GM23338 (cell line): ENCODE measurements at regions not wholly inside any gene's neighbourhood (a gene's known extent, or its start where the extent isn't known, plus 50 kb on each side); places are given as distances from the start of the nearest gene placed in this dataset.

Experiments
- ATAC-seq: fragments of 200-7000 bp; cut with Tn5 transposase; 3 replicates; pipeline ENCODE4 v1.9.1; 2020
- DNase-seq: peaks from one replicate; pipeline ENCODE4 v3.0.0-alpha.2; 2015; ENCODE audit warnings: low spot score
- H2AFZ ChIP-seq: fragments of 200-600 bp; sonication (generic); 2 replicates; pipeline ENCODE4 v1.8.0; 2016; ENCODE audit warnings: antibody characterized with exemption, mild to moderate bottlenecking, moderate library complexity
- H3F3A ChIP-seq: fragments of 200-600 bp; sonication (generic); replicated peaks from 2 replicates; pipeline ENCODE4 v1.8.0; 2017; ENCODE audit warnings: antibody characterized with exemption, mixed run types, low read depth
- H3K27ac ChIP-seq: fragments of 200-600 bp; sonication (generic); 2 replicates; pipeline ENCODE4 v1.6.1; 2016; ENCODE audit warnings: low read depth
- H3K27me3 ChIP-seq: fragments of 200-600 bp; sonication (generic); 2 replicates; pipeline ENCODE4 v1.8.0; 2016; ENCODE audit warnings: mild to moderate bottlenecking, mixed run types, moderate library complexity; ENCODE audit not compliant: insufficient read depth
- H3K36me3 ChIP-seq: fragments of 200-600 bp; sonication (generic); 2 replicates; pipeline ENCODE4 v1.8.0; 2016; ENCODE audit warnings: mild to moderate bottlenecking; ENCODE audit not compliant: insufficient read depth
- H3K4me1 ChIP-seq: fragments of 200-600 bp; sonication (generic); 2 replicates; pipeline ENCODE4 v1.8.0; 2016; ENCODE audit warnings: mild to moderate bottlenecking, moderate library complexity; ENCODE audit not compliant: insufficient read depth
- H3K4me2 ChIP-seq: fragments of 200-600 bp; sonication (generic); 2 replicates; pipeline ENCODE4 v1.7.1; 2017; ENCODE audit warnings: mixed run types
- H3K4me3 ChIP-seq: fragments of 200-600 bp; sonication (generic); 2 replicates; pipeline ENCODE4 v1.6.1; 2016; ENCODE audit warnings: mixed run types
- H3K79me2 ChIP-seq: fragments of 200-600 bp; sonication (generic); replicated peaks from 2 replicates; pipeline ENCODE4 v1.8.0; 2017; ENCODE audit warnings: mild to moderate bottlenecking; ENCODE audit not compliant: insufficient read depth
- H3K9me2 ChIP-seq: fragments of 200-600 bp; sonication (generic); 2 replicates; pipeline ENCODE4 v1.8.0; 2017; ENCODE audit not compliant: insufficient read depth
- H4K20me1 ChIP-seq: fragments of 200-600 bp; sonication (generic); replicated peaks from 2 replicates; pipeline ENCODE4 v1.8.0; 2017; ENCODE audit warnings: mild to moderate bottlenecking; ENCODE audit not compliant: insufficient read depth
- H3K27ac Mint-ChIP-seq: 2 replicates; pipeline ENCODE4 v1.8.0; 2020; ENCODE audit warnings: inconsistent platforms, mild to moderate bottlenecking, moderate library complexity, mixed read lengths
- H3K27me3 Mint-ChIP-seq: 3 replicates; pipeline ENCODE4 v1.8.0; 2022; ENCODE audit warnings: low read depth, mild to moderate bottlenecking, moderate library complexity, mixed read lengths, inconsistent platforms; ENCODE audit not compliant: insufficient read depth, poor library complexity
- H3K36me3 Mint-ChIP-seq: 3 replicates; pipeline ENCODE4 v1.8.0; 2021; ENCODE audit warnings: low read depth, mild to moderate bottlenecking, inconsistent platforms, moderate library complexity, mixed read lengths
- H3K4me1 Mint-ChIP-seq: 3 replicates; pipeline ENCODE4 v1.8.0; 2020; ENCODE audit warnings: mild to moderate bottlenecking, inconsistent platforms, mixed read lengths
- H3K4me3 Mint-ChIP-seq: 3 replicates; pipeline ENCODE4 v1.8.0; 2021; ENCODE audit warnings: moderate library complexity, mild to moderate bottlenecking, inconsistent platforms, mixed read lengths
- H3K9me3 Mint-ChIP-seq: 3 replicates; pipeline ENCODE4 v1.8.0; 2020; ENCODE audit warnings: moderate library complexity, mild to moderate bottlenecking, inconsistent platforms, mixed read lengths
- CREB1 ChIP-seq: fragments of 250-450 bp; sonication (Bioruptor Pico); IDR thresholded peaks from 2 replicates; pipeline ENCODE4 v1.5.0; 2020; ENCODE audit warnings: low read depth, mild to moderate bottlenecking, moderate library complexity
- EZH2 ChIP-seq: fragments of 200-600 bp; sonication (generic); IDR thresholded peaks from one replicate; pipeline ENCODE4 v1.8.0; 2017; ENCODE audit warnings: antibody characterized with exemption, mild to moderate bottlenecking, low read depth; ENCODE audit not compliant: unreplicated experiment
- EZH2phosphoT487 ChIP-seq: fragments of 200-600 bp; sonication (generic); IDR thresholded peaks from one replicate; pipeline ENCODE4 v1.8.1; 2018; ENCODE audit warnings: antibody characterized with exemption; ENCODE audit not compliant: unreplicated experiment
- JUNB ChIP-seq: IDR thresholded peaks from one replicate; pipeline ENCODE4 v1.6.1; 2016; ENCODE audit warnings: antibody characterized with exemption; ENCODE audit not compliant: unreplicated experiment
- NANOG ChIP-seq: IDR thresholded peaks from 2 replicates; pipeline ENCODE4 v1.6.1; 2016; ENCODE audit warnings: antibody characterized with exemption, borderline replicate concordance
- POLR2AphosphoS5 ChIP-seq: IDR thresholded peaks from 2 replicates; pipeline ENCODE4 v1.6.1; 2016; ENCODE audit warnings: antibody characterized with exemption, low read depth
- STAT1 ChIP-seq: IDR thresholded peaks from one replicate; pipeline ENCODE4 v1.6.1; 2016; ENCODE audit warnings: antibody characterized with exemption; ENCODE audit not compliant: unreplicated experiment
- ZNF114 ChIP-seq: fragments of 250-450 bp; sonication (Bioruptor Pico); IDR thresholded peaks from 2 replicates; pipeline ENCODE4 v1.5.0; 2020; ENCODE audit warnings: mild to moderate bottlenecking, moderate library complexity
- ZNF331 ChIP-seq: fragments of 250-450 bp; sonication (Bioruptor Pico); IDR thresholded peaks from 2 replicates; pipeline ENCODE4 v1.5.0; 2020; ENCODE audit warnings: low read depth, mild to moderate bottlenecking, moderate library complexity
- TF ChIP-seq, protein P1 (sequence below): IDR thresholded peaks from 2 replicates; pipeline ENCODE4 v1.6.1; 2016; ENCODE audit warnings: antibody characterized with exemption
- TF ChIP-seq, protein P2 (sequence below), 2 experiments: fragments of 200-600 bp in 1 of 2; sonication (generic) in 1 of 2; conservative IDR thresholded peaks; 2 replicates each; pipeline versions ENCODE4 v1.5.1 to v1.6.1; 2016 to 2017; ENCODE audit warnings: antibody characterized with exemption in 2 of 2, low read depth in 2 of 2, mild to moderate bottlenecking in 2 of 2, moderate library complexity in 1 of 2
- TF ChIP-seq, protein P3 (sequence below): fragments of 250-450 bp; sonication (Bioruptor Pico); IDR thresholded peaks from 2 replicates; pipeline ENCODE4 v1.5.0; 2020; ENCODE audit warnings: mild to moderate bottlenecking, moderate library complexity
- TF ChIP-seq, protein P4 (sequence below): IDR thresholded peaks from one replicate; pipeline ENCODE4 v1.6.1; 2018; ENCODE audit warnings: antibody characterized with exemption; ENCODE audit not compliant: unreplicated experiment

DNA sequence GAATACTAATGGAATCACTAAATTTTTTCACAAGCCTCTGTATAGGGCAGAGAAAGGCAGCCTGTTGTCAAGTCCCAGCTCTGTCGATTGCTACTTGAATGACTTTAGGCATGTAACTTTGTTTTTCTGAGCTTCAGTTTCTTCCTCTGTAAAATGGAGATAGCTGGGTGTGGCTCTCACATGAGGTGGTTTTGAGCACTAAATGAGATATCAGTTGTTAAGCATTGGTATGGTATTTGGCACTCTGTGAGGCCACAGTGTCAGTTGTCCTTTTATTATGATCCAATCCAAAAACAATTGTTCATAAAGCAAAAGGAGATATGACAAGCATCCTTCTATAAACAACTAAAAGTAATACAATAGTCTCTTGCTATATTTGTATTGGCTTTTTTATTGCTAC, 120.6 kb downstream of the DUSP6 start:
- no peak overlapping the region for H2AFZ ChIP-seq
- no peak overlapping the region for H3K4me3 ChIP-seq
- H3K27ac ChIP-seq, result no peak overlapping the region
- no peak overlapping the region for H3K27ac Mint-ChIP-seq
- H3K4me1 Mint-ChIP-seq, result peaks cover 25% of the 10 kb centered on the region
- H3K36me3 Mint-ChIP-seq, result no peaks in the 10 kb centered on the region; the same call in 2 of the 3 replicates
- H3F3A ChIP-seq, result no peaks in the 10 kb centered on the region
- no peak for ATAC-seq
- no peaks in the 10 kb centered on the region for H4K20me1 ChIP-seq
- no peaks in the 10 kb centered on the region; the same call in 1 of the 2 replicates for H3K9me2 ChIP-seq
- H3K27me3 ChIP-seq, result no peaks in the 10 kb centered on the region
- no peak for TF ChIP-seq EZH2
- TF ChIP-seq ZNF331 (CRISPR knock-in tag), result no peak
- no peak for TF ChIP-seq STAT1
- no peak for TF ChIP-seq POLR2AphosphoS5
- no peak for TF ChIP-seq NANOG
- TF ChIP-seq ZNF114, result no peak
- no peak for TF ChIP-seq CREB1
- TF ChIP-seq, protein P1, sequence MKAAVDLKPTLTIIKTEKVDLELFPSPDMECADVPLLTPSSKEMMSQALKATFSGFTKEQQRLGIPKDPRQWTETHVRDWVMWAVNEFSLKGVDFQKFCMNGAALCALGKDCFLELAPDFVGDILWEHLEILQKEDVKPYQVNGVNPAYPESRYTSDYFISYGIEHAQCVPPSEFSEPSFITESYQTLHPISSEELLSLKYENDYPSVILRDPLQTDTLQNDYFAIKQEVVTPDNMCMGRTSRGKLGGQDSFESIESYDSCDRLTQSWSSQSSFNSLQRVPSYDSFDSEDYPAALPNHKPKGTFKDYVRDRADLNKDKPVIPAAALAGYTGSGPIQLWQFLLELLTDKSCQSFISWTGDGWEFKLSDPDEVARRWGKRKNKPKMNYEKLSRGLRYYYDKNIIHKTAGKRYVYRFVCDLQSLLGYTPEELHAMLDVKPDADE, result no peak
- no peak for TF ChIP-seq JUNB
- TF ChIP-seq EZH2phosphoT487, result no peak
- TF ChIP-seq, protein P2, sequence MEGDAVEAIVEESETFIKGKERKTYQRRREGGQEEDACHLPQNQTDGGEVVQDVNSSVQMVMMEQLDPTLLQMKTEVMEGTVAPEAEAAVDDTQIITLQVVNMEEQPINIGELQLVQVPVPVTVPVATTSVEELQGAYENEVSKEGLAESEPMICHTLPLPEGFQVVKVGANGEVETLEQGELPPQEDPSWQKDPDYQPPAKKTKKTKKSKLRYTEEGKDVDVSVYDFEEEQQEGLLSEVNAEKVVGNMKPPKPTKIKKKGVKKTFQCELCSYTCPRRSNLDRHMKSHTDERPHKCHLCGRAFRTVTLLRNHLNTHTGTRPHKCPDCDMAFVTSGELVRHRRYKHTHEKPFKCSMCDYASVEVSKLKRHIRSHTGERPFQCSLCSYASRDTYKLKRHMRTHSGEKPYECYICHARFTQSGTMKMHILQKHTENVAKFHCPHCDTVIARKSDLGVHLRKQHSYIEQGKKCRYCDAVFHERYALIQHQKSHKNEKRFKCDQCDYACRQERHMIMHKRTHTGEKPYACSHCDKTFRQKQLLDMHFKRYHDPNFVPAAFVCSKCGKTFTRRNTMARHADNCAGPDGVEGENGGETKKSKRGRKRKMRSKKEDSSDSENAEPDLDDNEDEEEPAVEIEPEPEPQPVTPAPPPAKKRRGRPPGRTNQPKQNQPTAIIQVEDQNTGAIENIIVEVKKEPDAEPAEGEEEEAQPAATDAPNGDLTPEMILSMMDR (conservative IDR thresholded peaks at IDR 0.05; ENCODE audit: low read depth in 2 of 2), result no peak
- TF ChIP-seq, protein P3, sequence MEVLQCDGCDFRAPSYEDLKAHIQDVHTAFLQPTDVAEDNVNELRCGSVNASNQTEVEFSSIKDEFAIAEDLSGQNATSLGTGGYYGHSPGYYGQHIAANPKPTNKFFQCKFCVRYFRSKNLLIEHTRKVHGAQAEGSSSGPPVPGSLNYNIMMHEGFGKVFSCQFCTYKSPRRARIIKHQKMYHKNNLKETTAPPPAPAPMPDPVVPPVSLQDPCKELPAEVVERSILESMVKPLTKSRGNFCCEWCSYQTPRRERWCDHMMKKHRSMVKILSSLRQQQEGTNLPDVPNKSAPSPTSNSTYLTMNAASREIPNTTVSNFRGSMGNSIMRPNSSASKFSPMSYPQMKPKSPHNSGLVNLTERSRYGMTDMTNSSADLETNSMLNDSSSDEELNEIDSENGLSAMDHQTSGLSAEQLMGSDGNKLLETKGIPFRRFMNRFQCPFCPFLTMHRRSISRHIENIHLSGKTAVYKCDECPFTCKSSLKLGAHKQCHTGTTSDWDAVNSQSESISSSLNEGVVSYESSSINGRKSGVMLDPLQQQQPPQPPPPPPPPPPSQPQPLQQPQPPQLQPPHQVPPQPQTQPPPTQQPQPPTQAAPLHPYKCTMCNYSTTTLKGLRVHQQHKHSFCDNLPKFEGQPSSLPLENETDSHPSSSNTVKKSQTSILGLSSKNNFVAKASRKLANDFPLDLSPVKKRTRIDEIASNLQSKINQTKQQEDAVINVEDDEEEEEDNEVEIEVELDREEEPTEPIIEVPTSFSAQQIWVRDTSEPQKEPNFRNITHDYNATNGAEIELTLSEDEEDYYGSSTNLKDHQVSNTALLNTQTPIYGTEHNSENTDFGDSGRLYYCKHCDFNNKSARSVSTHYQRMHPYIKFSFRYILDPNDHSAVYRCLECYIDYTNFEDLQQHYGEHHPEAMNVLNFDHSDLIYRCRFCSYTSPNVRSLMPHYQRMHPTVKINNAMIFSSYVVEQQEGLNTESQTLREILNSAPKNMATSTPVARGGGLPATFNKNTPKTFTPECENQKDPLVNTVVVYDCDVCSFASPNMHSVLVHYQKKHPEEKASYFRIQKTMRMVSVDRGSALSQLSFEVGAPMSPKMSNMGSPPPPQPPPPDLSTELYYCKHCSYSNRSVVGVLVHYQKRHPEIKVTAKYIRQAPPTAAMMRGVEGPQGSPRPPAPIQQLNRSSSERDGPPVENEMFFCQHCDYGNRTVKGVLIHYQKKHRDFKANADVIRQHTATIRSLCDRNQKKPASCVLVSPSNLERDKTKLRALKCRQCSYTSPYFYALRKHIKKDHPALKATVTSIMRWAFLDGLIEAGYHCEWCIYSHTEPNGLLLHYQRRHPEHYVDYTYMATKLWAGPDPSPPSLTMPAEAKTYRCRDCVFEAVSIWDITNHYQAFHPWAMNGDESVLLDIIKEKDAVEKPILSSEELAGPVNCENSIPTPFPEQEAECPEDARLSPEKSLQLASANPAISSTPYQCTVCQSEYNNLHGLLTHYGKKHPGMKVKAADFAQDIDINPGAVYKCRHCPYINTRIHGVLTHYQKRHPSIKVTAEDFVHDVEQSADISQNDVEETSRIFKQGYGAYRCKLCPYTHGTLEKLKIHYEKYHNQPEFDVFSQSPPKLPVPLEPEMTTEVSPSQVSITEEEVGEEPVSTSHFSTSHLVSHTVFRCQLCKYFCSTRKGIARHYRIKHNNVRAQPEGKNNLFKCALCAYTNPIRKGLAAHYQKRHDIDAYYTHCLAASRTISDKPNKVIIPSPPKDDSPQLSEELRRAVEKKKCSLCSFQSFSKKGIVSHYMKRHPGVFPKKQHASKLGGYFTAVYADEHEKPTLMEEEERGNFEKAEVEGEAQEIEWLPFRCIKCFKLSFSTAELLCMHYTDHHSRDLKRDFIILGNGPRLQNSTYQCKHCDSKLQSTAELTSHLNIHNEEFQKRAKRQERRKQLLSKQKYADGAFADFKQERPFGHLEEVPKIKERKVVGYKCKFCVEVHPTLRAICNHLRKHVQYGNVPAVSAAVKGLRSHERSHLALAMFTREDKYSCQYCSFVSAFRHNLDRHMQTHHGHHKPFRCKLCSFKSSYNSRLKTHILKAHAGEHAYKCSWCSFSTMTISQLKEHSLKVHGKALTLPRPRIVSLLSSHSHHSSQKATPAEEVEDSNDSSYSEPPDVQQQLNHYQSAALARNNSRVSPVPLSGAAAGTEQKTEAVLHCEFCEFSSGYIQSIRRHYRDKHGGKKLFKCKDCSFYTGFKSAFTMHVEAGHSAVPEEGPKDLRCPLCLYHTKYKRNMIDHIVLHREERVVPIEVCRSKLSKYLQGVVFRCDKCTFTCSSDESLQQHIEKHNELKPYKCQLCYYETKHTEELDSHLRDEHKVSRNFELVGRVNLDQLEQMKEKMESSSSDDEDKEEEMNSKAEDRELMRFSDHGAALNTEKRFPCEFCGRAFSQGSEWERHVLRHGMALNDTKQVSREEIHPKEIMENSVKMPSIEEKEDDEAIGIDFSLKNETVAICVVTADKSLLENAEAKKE (CRISPR knock-in tag), result no peak
- TF ChIP-seq, protein P4, sequence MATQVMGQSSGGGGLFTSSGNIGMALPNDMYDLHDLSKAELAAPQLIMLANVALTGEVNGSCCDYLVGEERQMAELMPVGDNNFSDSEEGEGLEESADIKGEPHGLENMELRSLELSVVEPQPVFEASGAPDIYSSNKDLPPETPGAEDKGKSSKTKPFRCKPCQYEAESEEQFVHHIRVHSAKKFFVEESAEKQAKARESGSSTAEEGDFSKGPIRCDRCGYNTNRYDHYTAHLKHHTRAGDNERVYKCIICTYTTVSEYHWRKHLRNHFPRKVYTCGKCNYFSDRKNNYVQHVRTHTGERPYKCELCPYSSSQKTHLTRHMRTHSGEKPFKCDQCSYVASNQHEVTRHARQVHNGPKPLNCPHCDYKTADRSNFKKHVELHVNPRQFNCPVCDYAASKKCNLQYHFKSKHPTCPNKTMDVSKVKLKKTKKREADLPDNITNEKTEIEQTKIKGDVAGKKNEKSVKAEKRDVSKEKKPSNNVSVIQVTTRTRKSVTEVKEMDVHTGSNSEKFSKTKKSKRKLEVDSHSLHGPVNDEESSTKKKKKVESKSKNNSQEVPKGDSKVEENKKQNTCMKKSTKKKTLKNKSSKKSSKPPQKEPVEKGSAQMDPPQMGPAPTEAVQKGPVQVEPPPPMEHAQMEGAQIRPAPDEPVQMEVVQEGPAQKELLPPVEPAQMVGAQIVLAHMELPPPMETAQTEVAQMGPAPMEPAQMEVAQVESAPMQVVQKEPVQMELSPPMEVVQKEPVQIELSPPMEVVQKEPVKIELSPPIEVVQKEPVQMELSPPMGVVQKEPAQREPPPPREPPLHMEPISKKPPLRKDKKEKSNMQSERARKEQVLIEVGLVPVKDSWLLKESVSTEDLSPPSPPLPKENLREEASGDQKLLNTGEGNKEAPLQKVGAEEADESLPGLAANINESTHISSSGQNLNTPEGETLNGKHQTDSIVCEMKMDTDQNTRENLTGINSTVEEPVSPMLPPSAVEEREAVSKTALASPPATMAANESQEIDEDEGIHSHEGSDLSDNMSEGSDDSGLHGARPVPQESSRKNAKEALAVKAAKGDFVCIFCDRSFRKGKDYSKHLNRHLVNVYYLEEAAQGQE, result no peak
- peaks cover 22% of the 10 kb centered on the region for H3K4me1 ChIP-seq
- H3K36me3 ChIP-seq, result no peaks in the 10 kb centered on the region; the same call in 1 of the 2 replicates
- H3K4me2 ChIP-seq, result no peak overlapping the region
- no peaks in the 10 kb centered on the region for H3K79me2 ChIP-seq
- H3K4me3 Mint-ChIP-seq, result no peak overlapping the region
- H3K27me3 Mint-ChIP-seq, result no peaks in the 10 kb centered on the region
- peaks cover 4% of the 10 kb centered on the region; the same call in 1 of the 3 replicates for H3K9me3 Mint-ChIP-seq
- no peak for DNase-seq
